ENCODE measurements at regions not wholly inside any gene's neighbourhood (a gene's known extent, or its start where the extent isn't known, plus 50 kb on each side); places are given as distances from the start of the nearest gene placed in this dataset.
"Not testable (repeated sequence)": the region's sequence is repeated elsewhere in the genome, so short reads cannot be mapped to it uniquely, and the experiment has no call there.

- Histone ChIP-seq H3K27me3 (ENCODE audit: control insufficient read depth, insufficient read depth, low read length) (no peaks in the 10 kb centered on the region), H3K9me3 (ENCODE audit: control insufficient read depth, low read depth, low read length) (no peaks in the 10 kb centered on the region), H3K36me3 (ENCODE audit: control insufficient read depth, insufficient read depth, low read length) (no peaks in the 10 kb centered on the region), H3K4me3 (ENCODE audit: low read length) (no peak overlapping the region), H3K27ac (ENCODE audit: low read length) (no peak overlapping the region), H3K4me1 (ENCODE audit: control insufficient read depth, insufficient read depth, low read length) (no peaks in the 10 kb centered on the region)
- DNase-seq = no peak
Measured at GRCh38 chr11:98512938-98513337, 507.8 kb upstream of the CNTN5 start.

DNA sequence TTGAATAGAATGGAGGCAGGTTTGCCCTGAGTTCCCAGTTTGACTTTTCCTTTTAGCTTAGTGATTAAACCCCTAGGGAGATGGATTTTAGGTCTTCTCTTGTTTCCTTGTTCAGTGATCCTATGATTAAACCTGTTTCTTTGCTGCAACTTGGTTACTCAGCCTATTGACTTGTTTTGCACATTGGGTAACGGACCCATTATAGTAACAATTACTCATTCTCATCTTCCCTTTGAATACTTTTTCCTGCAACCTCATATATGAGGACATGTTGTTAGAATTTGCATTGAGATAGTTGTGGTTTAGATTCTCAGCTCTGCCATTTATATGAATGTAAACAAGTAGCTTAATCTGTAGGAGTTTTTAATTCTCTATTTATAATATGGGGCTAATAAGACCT is 489.2 kb upstream of the CNTN5 start:
- Histone ChIP-seq H3K4me3 (ENCODE audit: low read length) (no peak overlapping the region), H3K36me3 (ENCODE audit: control insufficient read depth, insufficient read depth, low read length) (no peaks in the 10 kb centered on the region), H3K27ac (ENCODE audit: low read length) (no peak overlapping the region), H3K4me1 (ENCODE audit: control insufficient read depth, insufficient read depth, low read length) (no peaks in the 10 kb centered on the region), H3K9me3 (ENCODE audit: control insufficient read depth, low read depth, low read length) (no peaks in the 10 kb centered on the region), H3K27me3 (ENCODE audit: control insufficient read depth, insufficient read depth, low read length) (no peaks in the 10 kb centered on the region)
- WGBS (ENCODE audit: insufficient coverage, low lambda C conversion rate) = no CpG with 5 or more reads among the region's 1 CpG
- DNase-seq = no peak

- no peaks in the 10 kb centered on the region for H3K27me3 ChIP-seq (ENCODE audit: control insufficient read depth, insufficient read depth, low read length)
- no peaks in the 10 kb centered on the region for H3K4me1 ChIP-seq (ENCODE audit: control insufficient read depth, insufficient read depth, low read length)
- 89% methylated on average over 1 of the region's 1 CpG for WGBS (ENCODE audit: insufficient coverage, low lambda C conversion rate)
- no peaks in the 10 kb centered on the region for H3K9me3 ChIP-seq (ENCODE audit: control insufficient read depth, low read depth, low read length)
- DNase-seq = no peak
- no peak overlapping the region for H3K27ac ChIP-seq (ENCODE audit: low read length)
- H3K4me3 ChIP-seq (ENCODE audit: low read length) = no peak overlapping the region
- no peaks in the 10 kb centered on the region for H3K36me3 ChIP-seq (ENCODE audit: control insufficient read depth, insufficient read depth, low read length)
Measured at GRCh38 chr11:98536023-98536422, 484.7 kb upstream of the CNTN5 start.

GRCh38 chr11:98538358-98538757 is 482.4 kb upstream of the CNTN5 start:
- not testable (repeated sequence) for H3K4me3 ChIP-seq (ENCODE audit: low read length); H3K4me1 ChIP-seq (ENCODE audit: control insufficient read depth, insufficient read depth, low read length); H3K9me3 ChIP-seq (ENCODE audit: control insufficient read depth, low read depth, low read length); H3K27me3 ChIP-seq (ENCODE audit: control insufficient read depth, insufficient read depth, low read length); DNase-seq; H3K36me3 ChIP-seq (ENCODE audit: control insufficient read depth, insufficient read depth, low read length); H3K27ac ChIP-seq (ENCODE audit: low read length)
- 83% methylated on average over 4 of the region's 7 CpGs for WGBS (ENCODE audit: insufficient coverage, low lambda C conversion rate)

DNA sequence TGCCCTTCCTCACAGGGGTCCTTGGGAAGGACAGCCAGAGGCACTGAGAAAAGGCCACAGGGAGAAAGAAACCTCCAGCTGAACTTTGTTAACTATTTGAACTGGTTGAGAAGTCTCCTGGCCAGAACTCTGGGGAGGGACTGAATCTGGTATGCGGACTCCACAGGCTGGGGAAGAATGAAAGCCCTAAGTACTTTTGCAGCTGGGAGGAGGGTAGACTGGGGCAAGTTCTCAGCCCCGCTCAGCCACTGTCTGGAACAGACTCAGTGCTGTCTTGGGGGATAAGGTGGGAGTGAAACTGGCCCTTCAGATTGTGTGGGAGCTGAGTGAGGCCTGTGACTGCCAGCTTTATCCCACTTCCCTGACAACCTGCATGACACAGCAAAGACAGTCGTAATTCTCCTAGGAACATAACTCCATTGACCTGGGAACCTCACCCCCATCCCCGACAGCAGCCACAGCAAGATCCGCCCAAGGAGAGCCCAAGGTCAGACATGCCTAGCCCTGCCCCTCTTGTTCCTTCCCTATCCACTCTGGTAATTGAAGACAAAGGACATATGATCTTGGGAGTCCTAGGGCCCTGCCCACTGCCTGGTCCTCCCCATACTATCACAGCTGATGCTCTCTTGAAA is 475.1 kb upstream of the CNTN5 start:
- no CpG with 5 or more reads among the region's 5 CpGs for WGBS (ENCODE audit: insufficient coverage, low lambda C conversion rate)
- no peak for DNase-seq
- no peak overlapping the region for H3K27ac ChIP-seq (ENCODE audit: low read length)
- H3K4me3 ChIP-seq (ENCODE audit: low read length) = no peak overlapping the region
- no peaks in the 10 kb centered on the region for H3K36me3 ChIP-seq (ENCODE audit: control insufficient read depth, insufficient read depth, low read length)
- no peaks in the 10 kb centered on the region for H3K9me3 ChIP-seq (ENCODE audit: control insufficient read depth, low read depth, low read length)
- H3K4me1 ChIP-seq (ENCODE audit: control insufficient read depth, insufficient read depth, low read length) = no peaks in the 10 kb centered on the region
- H3K27me3 ChIP-seq (ENCODE audit: control insufficient read depth, insufficient read depth, low read length) = no peaks in the 10 kb centered on the region

DNA sequence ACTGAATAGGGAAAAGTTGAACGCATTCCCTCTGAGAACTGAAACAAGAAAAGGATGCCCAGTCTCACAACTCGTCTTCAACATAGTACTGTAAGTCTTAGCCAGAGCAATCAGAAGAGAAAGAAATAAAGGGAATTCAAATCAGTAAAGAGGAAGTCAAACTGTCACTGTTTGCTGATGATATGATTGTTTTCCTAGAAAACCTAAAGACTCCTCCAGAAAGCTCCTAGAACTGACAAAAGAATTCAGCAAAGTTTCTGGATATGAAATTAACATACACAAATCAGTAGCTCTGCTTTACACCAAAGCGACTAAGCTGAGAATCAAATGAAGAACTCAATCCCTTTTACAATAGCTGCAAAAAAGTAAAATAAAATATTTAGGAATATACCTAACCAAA is 471.2 kb upstream of the CNTN5 start:
- no CpG with 5 or more reads among the region's 3 CpGs for WGBS (ENCODE audit: insufficient coverage, low lambda C conversion rate)
- Histone ChIP-seq H3K4me1 (ENCODE audit: control insufficient read depth, insufficient read depth, low read length) (no peaks in the 10 kb centered on the region), H3K4me3 (ENCODE audit: low read length) (no peak overlapping the region), H3K27ac (ENCODE audit: low read length) (no peak overlapping the region), H3K36me3 (ENCODE audit: control insufficient read depth, insufficient read depth, low read length) (no peaks in the 10 kb centered on the region), H3K27me3 (ENCODE audit: control insufficient read depth, insufficient read depth, low read length) (no peaks in the 10 kb centered on the region), H3K9me3 (ENCODE audit: control insufficient read depth, low read depth, low read length) (no peaks in the 10 kb centered on the region)
- no peak for DNase-seq

DNA sequence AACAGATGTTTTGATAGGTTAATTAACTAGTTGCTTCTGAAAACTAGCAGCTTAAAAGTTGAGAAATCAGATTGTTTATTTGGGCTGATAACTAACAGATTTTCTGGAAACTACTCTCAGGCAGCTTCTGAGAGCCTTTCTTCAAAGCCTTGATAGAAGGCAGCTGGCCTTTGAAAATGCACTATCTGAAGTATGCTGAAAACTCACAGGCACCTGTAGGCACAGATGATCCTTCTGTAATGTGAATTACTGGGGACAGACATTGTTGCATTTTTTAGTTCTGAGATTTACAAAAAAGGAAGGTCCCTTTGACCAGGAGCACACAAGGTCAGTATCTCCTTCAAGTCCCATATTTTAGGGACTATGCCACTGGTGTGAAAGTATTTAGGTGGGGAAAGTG is 460.8 kb upstream of the CNTN5 start:
- no peak overlapping the region for H3K4me3 ChIP-seq (ENCODE audit: low read length)
- no peak overlapping the region for H3K27ac ChIP-seq (ENCODE audit: low read length)
- no peaks in the 10 kb centered on the region for H3K36me3 ChIP-seq (ENCODE audit: control insufficient read depth, insufficient read depth, low read length)
- H3K9me3 ChIP-seq (ENCODE audit: control insufficient read depth, low read depth, low read length) = no peaks in the 10 kb centered on the region
- no peak for DNase-seq
- H3K4me1 ChIP-seq (ENCODE audit: control insufficient read depth, insufficient read depth, low read length) = no peaks in the 10 kb centered on the region
- no peaks in the 10 kb centered on the region for H3K27me3 ChIP-seq (ENCODE audit: control insufficient read depth, insufficient read depth, low read length)

DNA sequence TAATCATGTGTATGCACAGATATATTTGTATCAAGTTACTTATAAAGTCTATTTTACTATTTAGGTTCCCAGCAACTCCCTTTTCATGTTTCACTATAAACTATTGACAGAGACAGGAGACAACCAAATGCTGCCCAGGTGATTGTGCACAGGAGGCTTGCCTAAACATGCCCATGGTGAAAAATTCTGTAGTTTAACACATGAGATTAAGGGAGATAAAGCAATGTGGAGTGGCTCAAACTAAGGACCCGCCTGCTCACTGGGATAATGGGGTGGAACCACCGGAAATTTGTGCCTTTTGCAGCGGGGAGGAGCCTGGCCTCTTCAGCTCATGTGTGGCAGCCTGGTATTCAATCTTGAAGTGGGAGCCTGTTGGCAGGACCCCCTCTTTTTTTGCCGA is 459.5 kb upstream of the CNTN5 start:
- Histone ChIP-seq H3K27me3 (ENCODE audit: control insufficient read depth, insufficient read depth, low read length) (no peaks in the 10 kb centered on the region), H3K9me3 (ENCODE audit: control insufficient read depth, low read depth, low read length) (no peaks in the 10 kb centered on the region), H3K27ac (ENCODE audit: low read length) (no peak overlapping the region), H3K36me3 (ENCODE audit: control insufficient read depth, insufficient read depth, low read length) (no peaks in the 10 kb centered on the region), H3K4me1 (ENCODE audit: control insufficient read depth, insufficient read depth, low read length) (no peaks in the 10 kb centered on the region), H3K4me3 (ENCODE audit: low read length) (no peak overlapping the region)
- no peak for DNase-seq
- no CpG with 5 or more reads among the region's 4 CpGs for WGBS (ENCODE audit: insufficient coverage, low lambda C conversion rate)

DNA sequence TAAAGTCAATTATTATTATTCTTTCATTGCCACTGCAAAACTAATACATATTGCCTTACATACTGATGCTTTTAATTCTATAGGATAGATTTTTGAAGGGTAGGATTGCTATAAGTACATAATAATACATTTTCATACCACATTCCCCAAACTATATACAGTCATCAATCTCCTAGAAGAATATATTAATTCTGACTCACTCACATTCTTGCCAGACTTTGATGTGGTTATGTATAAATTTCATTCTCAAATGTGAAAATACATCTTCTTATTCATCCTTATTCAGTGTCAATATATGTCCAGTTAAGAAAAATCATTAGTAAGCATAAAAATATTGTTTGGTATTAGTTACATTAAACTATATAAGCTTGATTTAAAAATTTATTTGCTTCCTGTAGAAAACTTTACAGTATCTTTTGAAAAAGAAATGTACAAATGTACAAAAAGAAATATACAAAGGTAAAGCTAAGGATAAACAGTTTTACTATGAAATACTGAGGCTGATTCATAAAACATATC is 458.8 kb upstream of the CNTN5 start:
- Histone ChIP-seq H3K36me3 (ENCODE audit: control insufficient read depth, insufficient read depth, low read length) (no peaks in the 10 kb centered on the region), H3K4me3 (ENCODE audit: low read length) (no peak overlapping the region), H3K27me3 (ENCODE audit: control insufficient read depth, insufficient read depth, low read length) (no peaks in the 10 kb centered on the region), H3K4me1 (ENCODE audit: control insufficient read depth, insufficient read depth, low read length) (no peaks in the 10 kb centered on the region), H3K27ac (ENCODE audit: low read length) (no peak overlapping the region), H3K9me3 (ENCODE audit: control insufficient read depth, low read depth, low read length) (peaks cover 1% of the 10 kb centered on the region)
- DNase-seq = no peak

GRCh38 chr11:98564233-98564632 is 456.5 kb upstream of the CNTN5 start:
- no peaks in the 10 kb centered on the region for H3K36me3 ChIP-seq (ENCODE audit: control insufficient read depth, insufficient read depth, low read length)
- no peak overlapping the region for H3K27ac ChIP-seq (ENCODE audit: low read length)
- H3K27me3 ChIP-seq (ENCODE audit: control insufficient read depth, insufficient read depth, low read length) = no peaks in the 10 kb centered on the region
- peaks cover 4% of the 10 kb centered on the region for H3K9me3 ChIP-seq (ENCODE audit: control insufficient read depth, low read depth, low read length)
- no peaks in the 10 kb centered on the region for H3K4me1 ChIP-seq (ENCODE audit: control insufficient read depth, insufficient read depth, low read length)
- DNase-seq = no peak
- H3K4me3 ChIP-seq (ENCODE audit: low read length) = no peak overlapping the region
- no CpG with 5 or more reads among the region's 3 CpGs for WGBS (ENCODE audit: insufficient coverage, low lambda C conversion rate)

GRCh38 chr11:98564881-98565280 is 455.9 kb upstream of the CNTN5 start:
- DNase-seq = no peak
- no peaks in the 10 kb centered on the region for H3K36me3 ChIP-seq (ENCODE audit: control insufficient read depth, insufficient read depth, low read length)
- H3K4me3 ChIP-seq (ENCODE audit: low read length) = no peak overlapping the region
- H3K27ac ChIP-seq (ENCODE audit: low read length) = no peak overlapping the region
- H3K4me1 ChIP-seq (ENCODE audit: control insufficient read depth, insufficient read depth, low read length) = no peaks in the 10 kb centered on the region
- H3K9me3 ChIP-seq (ENCODE audit: control insufficient read depth, low read depth, low read length) = peaks cover 4% of the 10 kb centered on the region
- no CpG with 5 or more reads among the region's 4 CpGs for WGBS (ENCODE audit: insufficient coverage, low lambda C conversion rate)
- H3K27me3 ChIP-seq (ENCODE audit: control insufficient read depth, insufficient read depth, low read length) = no peaks in the 10 kb centered on the region

All from large intestine (tissue), 3 donors.